Kidney (tissue), 13 donors: ENCODE measurements at regions not wholly inside any gene's neighbourhood (a gene's known extent, or its start where the extent isn't known, plus 50 kb on each side); places are given as distances from the start of the nearest gene placed in this dataset.

Experiments used
- DNase-seq, 5 donors: peaks; one replicate each; pipeline ENCODE4 v3.0.0-alpha.2; 2013 to 2020
- FAIRE-seq: peaks from 2 replicates; lab custom pipeline; 2012; peaks lifted over from hg19 to GRCh38; lab: Jason Lieb, UNC
- H3K27ac ChIP-seq, 2 donors: one replicate each; pipeline ENCODE4 v1.7.0; 2013; ENCODE audit warnings: low read depth in 2 of 2, low read length in 2 of 2, inconsistent platforms in 1 of 2
- H3K27me3 ChIP-seq: one replicate; pipeline ENCODE4 v1.7.1; 2013; ENCODE audit warnings: low read length, inconsistent platforms; ENCODE audit not compliant: control insufficient read depth, insufficient read depth
- H3K36me3 ChIP-seq, 3 donors: one replicate each; pipeline versions ENCODE4 v1.7.0 to v1.7.1; 2013; ENCODE audit warnings: low read length in 3 of 3, control low read depth in 1 of 3, inconsistent platforms in 1 of 3; ENCODE audit not compliant: insufficient read depth in 3 of 3, control insufficient read depth in 2 of 3
- H3K4me1 ChIP-seq, 3 donors: one replicate each; pipeline versions ENCODE4 v1.7.0 to v1.7.1; 2013; ENCODE audit warnings: low read length in 3 of 3, inconsistent platforms in 1 of 3, low read depth in 1 of 3; ENCODE audit not compliant: control insufficient read depth in 2 of 3, insufficient read depth in 2 of 3
- H3K4me3 ChIP-seq, 3 donors: one replicate each; pipeline versions ENCODE4 v1.7.0 to v1.8.1; 2013; ENCODE audit warnings: low read length in 3 of 3, control low read depth in 1 of 3, inconsistent platforms in 1 of 3
- H3K9ac ChIP-seq, 3 donors: one replicate each; pipeline versions ENCODE4 v1.7.0 to v1.7.1; 2013; ENCODE audit warnings: low read length in 3 of 3, control low read depth in 1 of 3, inconsistent platforms in 1 of 3
- H3K9me3 ChIP-seq, 3 donors: one replicate each; pipeline versions ENCODE4 v1.7.0 to v1.7.1; 2013; ENCODE audit warnings: low read length in 3 of 3, control low read depth in 1 of 3, inconsistent platforms in 1 of 3; ENCODE audit not compliant: control insufficient read depth in 2 of 3, insufficient read depth in 1 of 3
- CTCF ChIP-seq: IDR thresholded peaks from 3 replicates; pipeline ENCODE4 v1.5.1; 2012; ENCODE audit warnings: mild to moderate bottlenecking, moderate library complexity, borderline replicate concordance; ENCODE audit not compliant: insufficient read depth; ENCODE audit errors: extremely low read depth
- intact Hi-C: fragments of 100-400 bp; cut with DNase I; formaldehyde crosslinking; loops from one replicate; pipeline ENCODE4 v1.11.1; 2022
- donor health status: control.
- donor health status: control.
- donor health status: control.
- donor health status: control.
- donor health status: control.
- donor health status: DM: yes; HTN: yes; CAD: no.
- donor health status: Normal renal cell carcinoma (clear cell type).

DNA sequence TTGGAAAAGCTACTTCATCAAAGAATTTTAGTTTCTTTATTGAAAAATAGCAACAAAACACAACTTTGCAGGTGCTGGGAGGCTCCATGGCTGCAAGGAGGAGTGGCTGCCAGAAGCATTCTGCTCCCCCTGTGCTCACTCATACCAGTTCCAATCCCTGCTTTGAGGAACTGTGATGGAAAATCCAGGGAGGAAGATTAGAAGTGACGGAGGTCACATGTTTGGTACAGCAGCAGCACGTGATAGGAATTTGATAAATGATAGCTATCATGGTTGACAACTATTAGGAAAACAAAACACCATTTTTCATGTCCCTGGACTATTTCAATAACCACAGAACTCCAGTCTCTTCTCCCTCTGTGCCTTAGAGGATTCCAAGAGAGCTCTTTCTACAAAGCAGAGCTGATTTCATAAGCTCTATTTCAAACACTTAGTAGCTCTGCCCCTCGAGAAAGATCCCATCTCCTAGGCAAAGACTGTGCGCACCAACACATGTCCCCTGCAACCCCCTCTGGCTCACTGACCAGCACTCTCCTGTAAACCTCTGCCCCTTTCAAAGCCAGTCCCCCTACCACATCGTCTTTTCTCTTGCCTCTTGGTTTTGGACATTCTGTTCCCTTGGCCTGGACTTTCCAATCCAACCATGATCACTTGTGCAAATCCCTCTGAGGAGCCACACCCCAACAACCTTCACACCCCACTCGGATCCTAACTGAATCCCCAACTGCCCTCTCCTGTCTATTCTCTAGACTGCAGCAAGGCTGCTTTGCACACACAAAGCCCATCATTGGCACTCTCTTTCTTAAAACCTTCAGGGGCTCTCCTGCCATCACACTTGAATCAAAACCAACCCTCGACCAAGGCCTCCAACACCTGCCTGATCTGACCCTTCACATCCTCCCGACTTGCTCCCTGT, 352.4 kb upstream of the PKDCC start:
- intact Hi-C loops: no loop called here
- H3K9me3 ChIP-seq: no peaks in the 10 kb centered on the region
- H3K27me3 ChIP-seq: no peaks in the 10 kb centered on the region
- no peak overlapping the region for H3K27ac ChIP-seq
- H3K9ac ChIP-seq: no peak overlapping the region
- H3K36me3 ChIP-seq: no peaks in the 10 kb centered on the region
- H3K4me1 ChIP-seq: peaks cover 0 to 2% (median 0%) of the 10 kb centered on the region in 3 donors
- no peak for FAIRE-seq
- DNase-seq: no peak
- no peak overlapping the region for H3K4me3 ChIP-seq
- TF ChIP-seq CTCF: no peak

DNA sequence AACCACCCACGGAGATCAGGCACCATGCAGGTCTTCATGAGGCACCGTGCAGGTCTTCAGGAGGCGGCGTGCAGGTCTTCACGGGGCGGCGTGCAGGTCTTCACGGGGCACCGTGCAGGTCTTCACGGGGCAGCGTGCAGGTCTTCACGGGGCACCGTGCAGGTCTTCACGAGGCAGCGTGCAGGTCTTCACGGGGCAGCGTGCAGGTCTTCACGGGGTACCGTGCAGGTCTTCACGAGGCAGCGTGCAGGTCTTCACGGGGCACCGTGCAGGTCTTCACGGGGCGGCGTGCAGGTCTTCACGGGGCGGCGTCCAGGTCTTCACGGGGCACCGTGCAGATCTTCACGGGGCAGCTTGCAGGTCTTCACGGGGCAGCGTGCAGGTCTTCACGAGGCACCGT, 350.4 kb upstream of the PKDCC start:
- no peak for TF ChIP-seq CTCF
- intact Hi-C loops: no loop called here
- Histone ChIP-seq H3K36me3 (no peaks in the 10 kb centered on the region), H3K27ac (no peak overlapping the region), H3K27me3 (no peaks in the 10 kb centered on the region), H3K4me3 (no peak overlapping the region), H3K4me1 (peaks cover 0 to 2% (median 0%) of the 10 kb centered on the region in 3 donors), H3K9ac (no peak overlapping the region), H3K9me3 (no peaks in the 10 kb centered on the region)
- FAIRE-seq: no peak
- DNase-seq: no peak

DNA sequence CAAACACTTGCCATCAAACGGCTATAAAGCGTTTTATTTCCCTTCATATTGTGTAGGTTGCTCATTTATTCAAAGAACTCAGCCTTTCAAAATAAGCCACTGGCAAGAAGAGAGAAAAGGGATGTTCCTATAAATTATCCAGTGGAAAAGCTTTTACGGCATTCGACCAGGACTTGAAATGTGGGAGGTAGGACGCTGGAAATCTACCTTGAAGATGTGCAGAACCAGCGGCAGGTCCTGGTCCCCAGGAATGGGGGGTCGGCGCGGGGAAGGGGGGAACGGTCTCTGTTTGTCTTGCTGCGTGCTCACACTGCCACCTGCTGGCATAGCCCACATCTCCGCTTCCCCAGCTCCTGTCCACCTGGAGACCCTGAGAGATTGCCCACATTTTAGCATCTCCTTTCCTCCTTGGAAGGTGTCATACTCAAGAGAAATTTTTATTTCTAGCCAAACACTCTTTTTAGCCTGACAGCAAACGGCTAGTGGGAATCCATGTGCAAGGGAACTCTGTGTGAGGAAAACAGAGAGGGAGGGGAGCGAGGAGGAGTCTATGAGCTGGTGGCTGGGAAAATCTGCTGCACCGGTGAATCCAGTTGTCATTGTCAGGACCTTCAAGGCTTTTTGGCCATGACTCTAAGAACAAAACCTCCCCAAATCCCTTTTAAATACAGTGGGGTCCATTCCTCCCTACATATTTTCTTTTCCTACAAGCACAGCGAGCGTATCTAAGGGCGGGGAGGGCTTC, 349.0 kb upstream of the PKDCC start:
- H3K27me3 ChIP-seq: no peaks in the 10 kb centered on the region
- FAIRE-seq (no peak), DNase-seq (peak in 4 of 5 donors; percentile 68 to 76 (median 74))
- H3K9ac ChIP-seq: no peak overlapping the region
- no peak overlapping the region for H3K27ac ChIP-seq
- H3K4me3 ChIP-seq: peak overlapping the region in 2 of 3 donors; percentile 23 to 52
- TF ChIP-seq CTCF: peak; percentile 64
- intact Hi-C loops: no loop called here
- H3K36me3 ChIP-seq: no peaks in the 10 kb centered on the region
- peaks cover 0 to 2% (median 0%) of the 10 kb centered on the region in 3 donors for H3K4me1 ChIP-seq
- H3K9me3 ChIP-seq: no peaks in the 10 kb centered on the region
